Dermis blood vessel endothelial cell (primary cell): ENCODE measurements at regions not wholly inside any gene's neighbourhood (a gene's known extent, or its start where the extent isn't known, plus 50 kb on each side); places are given as distances from the start of the nearest gene placed in this dataset.
"Not testable (repeated sequence)": the region's sequence is repeated elsewhere in the genome, so short reads cannot be mapped to it uniquely, and the experiment has no call there.

Source experiments
- DNase-seq: peaks from one replicate; pipeline ENCODE4 v3.0.0; 2010

GRCh38 chr13:87986639-87987250, 315.6 kb downstream of the SLITRK5 start:
- DNase-seq, result no peak

GRCh38 chr13:87998081-87998480, 326.9 kb downstream of the SLITRK5 start:
- DNase-seq, result no peak

- DNase-seq, result no peak
Measured at GRCh38 chr13:87999240-87999700, 328.1 kb downstream of the SLITRK5 start.

GRCh38 chr13:87999788-88000187, 328.6 kb downstream of the SLITRK5 start:
- no peak for DNase-seq

GRCh38 chr13:88000239-88000638, 329.1 kb downstream of the SLITRK5 start:
- no peak for DNase-seq

- no peak for DNase-seq
Measured at GRCh38 chr13:88000787-88001186, 329.6 kb downstream of the SLITRK5 start.

- DNase-seq, result no peak
Measured at GRCh38 chr13:88005188-88005587, 334.0 kb downstream of the SLITRK5 start.

GRCh38 chr13:88014527-88014926, 343.4 kb downstream of the SLITRK5 start:
- no peak for DNase-seq

- DNase-seq, result no peak
Measured at GRCh38 chr13:88022431-88023208, 351.4 kb downstream of the SLITRK5 start.

- DNase-seq, result no peak
Measured at GRCh38 chr13:88026241-88026640, 355.1 kb downstream of the SLITRK5 start.

GRCh38 chr13:88031980-88032559, 360.9 kb downstream of the SLITRK5 start:
- DNase-seq, result no peak

GRCh38 chr13:88036205-88036604, 365.0 kb downstream of the SLITRK5 start:
- not testable (repeated sequence) for DNase-seq

GRCh38 chr13:88042489-88042888, 371.3 kb downstream of the SLITRK5 start:
- no peak for DNase-seq

GRCh38 chr13:88051746-88052482, 380.7 kb downstream of the SLITRK5 start:
- DNase-seq, result no peak

- no peak for DNase-seq
Measured at GRCh38 chr13:88063741-88064140, 392.6 kb downstream of the SLITRK5 start.

- DNase-seq, result no peak
Measured at GRCh38 chr13:88066847-88067246, 395.7 kb downstream of the SLITRK5 start.

- DNase-seq, result no peak
Measured at GRCh38 chr13:88068316-88068715, 397.1 kb downstream of the SLITRK5 start.

GRCh38 chr13:88068975-88069374, 397.8 kb downstream of the SLITRK5 start:
- DNase-seq, result no peak

- DNase-seq, result no peak
Measured at GRCh38 chr13:88071371-88071770, 400.2 kb downstream of the SLITRK5 start.

- DNase-seq, result no peak
Measured at GRCh38 chr13:88074794-88075510, 403.8 kb downstream of the SLITRK5 start.

GRCh38 chr13:88085036-88085435, 413.9 kb downstream of the SLITRK5 start:
- no peak for DNase-seq

- DNase-seq, result no peak
Measured at GRCh38 chr13:88086577-88086976, 415.4 kb downstream of the SLITRK5 start.

GRCh38 chr13:88097541-88097940, 426.4 kb downstream of the SLITRK5 start:
- DNase-seq, result no peak
